ENCODE measurements at regions not wholly inside any gene's neighbourhood (a gene's known extent, or its start where the extent isn't known, plus 50 kb on each side); places are given as distances from the start of the nearest gene placed in this dataset.
"Not testable (repeated sequence)": the region's sequence is repeated elsewhere in the genome, so short reads cannot be mapped to it uniquely, and the experiment has no call there.

DNA sequence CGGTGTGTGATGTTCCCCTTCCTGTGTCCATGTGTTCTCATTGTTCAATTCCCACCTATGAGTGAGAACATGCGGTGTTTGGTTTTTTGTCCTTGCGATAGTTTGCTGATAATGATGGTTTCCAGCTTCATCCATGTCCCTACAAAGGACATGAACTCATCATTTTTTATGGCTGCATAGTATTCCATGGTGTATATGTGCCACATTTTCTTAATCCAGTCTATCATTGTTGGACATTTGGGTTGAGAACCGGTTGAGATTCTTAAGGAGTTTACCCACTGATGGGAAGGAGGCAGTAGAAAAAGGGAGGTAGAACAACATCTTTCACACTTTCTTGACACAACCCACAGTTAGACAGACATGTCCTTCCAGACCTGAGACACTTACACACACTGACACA is 67.0 kb downstream of the FOXD2 start:
- TF ChIP-seq CTCF, POLR2AphosphoS5, EP300 (IDR thresholded peaks at IDR 0.05): not testable (repeated sequence)

Data from gastroesophageal sphincter (tissue), 3 donors.